MM.1S (cell line): ENCODE measurements at regions not wholly inside any gene's neighbourhood (a gene's known extent, or its start where the extent isn't known, plus 50 kb on each side); places are given as distances from the start of the nearest gene placed in this dataset.

Experiments
- CTCF ChIP-seq: fragments of 300-600 bp; sonication (generic); IDR thresholded peaks from 2 replicates; pipeline ENCODE4 v1.5.1; 2016; ENCODE audit warnings: antibody characterized with exemption, low read length, mixed read lengths
- EZH2 ChIP-seq: fragments of 300-600 bp; sonication (generic); optimal IDR thresholded peaks from 2 replicates; pipeline ENCODE3; 2017; ENCODE audit warnings: low read depth, mild to moderate bottlenecking, antibody characterized with exemption, low read length, mixed read lengths
- EZH2phosphoT487 ChIP-seq: fragments of 300-600 bp; sonication (generic); IDR thresholded peaks from 2 replicates; pipeline ENCODE4 v1.6.1; 2018; ENCODE audit warnings: antibody characterized with exemption, low read length

DNA sequence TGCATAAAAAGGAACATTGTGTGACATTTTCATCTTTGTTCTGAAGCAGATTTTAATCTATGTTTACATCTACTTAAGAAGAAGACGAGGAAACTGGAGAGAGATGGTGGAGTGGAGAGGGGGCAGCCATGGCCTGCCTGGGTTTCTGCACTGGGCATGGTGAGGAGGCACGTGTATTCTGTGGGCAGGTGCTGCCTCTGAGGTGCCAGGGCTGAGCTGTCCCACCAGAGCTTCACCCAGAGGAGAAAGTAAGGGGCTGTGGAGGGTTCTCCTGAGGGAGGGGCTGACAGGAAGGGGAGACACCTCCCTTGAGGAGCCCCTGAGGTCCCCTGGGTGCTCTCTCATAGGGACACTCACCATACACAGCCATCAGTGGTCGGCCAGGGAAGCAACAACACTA lies 372.4 kb upstream of the OR4E1 start:
- TF ChIP-seq CTCF = no peak
- no peak for TF ChIP-seq EZH2
- TF ChIP-seq EZH2phosphoT487 = no peak
